GM12865 (cell line): ENCODE measurements at regions not wholly inside any gene's neighbourhood (a gene's known extent, or its start where the extent isn't known, plus 50 kb on each side); places are given as distances from the start of the nearest gene placed in this dataset.

Source experiments
- DNase-seq: peaks from one replicate; pipeline ENCODE4 v3.0.0; 2010; ENCODE audit warnings: low read depth
- H3K4me3 ChIP-seq: 2 replicates; pipeline ENCODE4 v1.5.1; 2011; ENCODE audit warnings: mild to moderate bottlenecking, low read depth, low read length, control low read depth
- CTCF ChIP-seq: IDR thresholded peaks from 2 replicates; pipeline ENCODE4 v1.5.1; 2011; ENCODE audit warnings: low read length, control low read depth, low read depth, inconsistent platforms; ENCODE audit not compliant: insufficient read depth; ENCODE audit errors: missing control alignments

- DNase-seq = no peak
- no peak for TF ChIP-seq CTCF
Observed at GRCh38 chr13:90427322-90428272, 919.9 kb upstream of the MIR17HG start.

GRCh38 chr13:90428522-90429210 lies 918.8 kb upstream of the MIR17HG start:
- DNase-seq = no peak
- TF ChIP-seq CTCF = no peak
- H3K4me3 ChIP-seq = no peak overlapping the region

More at GRCh38 chr13:90427322-90428272, 919.9 kb upstream of the MIR17HG start:
- H3K4me3 ChIP-seq = no peak overlapping the region

GRCh38 chr13:90430127-90430526 lies 917.4 kb upstream of the MIR17HG start:
- TF ChIP-seq CTCF = no peak
- no peak for DNase-seq
- no peak overlapping the region for H3K4me3 ChIP-seq

- no peak for DNase-seq
- H3K4me3 ChIP-seq = no peak overlapping the region
- TF ChIP-seq CTCF = no peak
Observed at GRCh38 chr13:90436697-90437096, 910.8 kb upstream of the MIR17HG start.

- no peak for TF ChIP-seq CTCF
- no peak for DNase-seq
- H3K4me3 ChIP-seq = no peak overlapping the region
Observed at GRCh38 chr13:90438576-90438975, 908.9 kb upstream of the MIR17HG start.

- TF ChIP-seq CTCF = no peak
- no peak for DNase-seq
- no peak overlapping the region for H3K4me3 ChIP-seq
Observed at GRCh38 chr13:90443268-90443667, 904.2 kb upstream of the MIR17HG start.
